RWPE2 (cell line): ENCODE measurements at regions not wholly inside any gene's neighbourhood (a gene's known extent, or its start where the extent isn't known, plus 50 kb on each side); places are given as distances from the start of the nearest gene placed in this dataset.

Experiments
- ATAC-seq: fragments of 200-7000 bp; cut with Tn5 transposase; 3 replicates; pipeline ENCODE4 v1.9.1; 2021; ENCODE audit warnings: low read depth
- DNase-seq: peaks from one replicate; pipeline ENCODE4 v3.0.0-alpha.2; 2020; ENCODE audit warnings: low spot score
- H3K27ac ChIP-seq: fragments of 450-650 bp; 2 replicates; pipeline ENCODE4 v1.5.1; 2017; ENCODE audit warnings: mild to moderate bottlenecking; ENCODE audit not compliant: poor library complexity, severe bottlenecking
- H3K27me3 ChIP-seq: fragments of 250-450 bp; sonication (Bioruptor Pico); 2 replicates; pipeline ENCODE4 v1.5.1; 2021; ENCODE audit warnings: mild to moderate bottlenecking, moderate library complexity; ENCODE audit not compliant: insufficient read depth, poor library complexity, severe bottlenecking
- H3K36me3 ChIP-seq: fragments of 250-450 bp; sonication (Bioruptor Pico); 2 replicates; pipeline ENCODE4 v1.5.1; 2020; ENCODE audit warnings: low read depth, mild to moderate bottlenecking, moderate library complexity
- H3K4me1 ChIP-seq: fragments of 250-450 bp; sonication (Bioruptor Pico); 2 replicates; pipeline ENCODE4 v1.5.1; 2021; ENCODE audit warnings: mild to moderate bottlenecking, moderate library complexity; ENCODE audit not compliant: insufficient read depth, poor library complexity, severe bottlenecking
- H3K4me3 ChIP-seq: fragments of 250-450 bp; sonication (Bioruptor Pico); 2 replicates; pipeline ENCODE4 v1.5.1; 2021; ENCODE audit warnings: mild to moderate bottlenecking, moderate library complexity; ENCODE audit not compliant: severe bottlenecking
- H3K9me3 ChIP-seq: fragments of 250-450 bp; sonication (Bioruptor Pico); 2 replicates; pipeline ENCODE4 v1.5.1; 2021; ENCODE audit warnings: mild to moderate bottlenecking, moderate library complexity; ENCODE audit not compliant: severe bottlenecking
- TF ChIP-seq, protein P1 (sequence below): fragments of 450-650 bp; IDR thresholded peaks from one replicate; pipeline ENCODE4 v1.5.1; 2017; ENCODE audit warnings: mild to moderate bottlenecking, moderate library complexity; ENCODE audit not compliant: poor library complexity, severe bottlenecking

DNA sequence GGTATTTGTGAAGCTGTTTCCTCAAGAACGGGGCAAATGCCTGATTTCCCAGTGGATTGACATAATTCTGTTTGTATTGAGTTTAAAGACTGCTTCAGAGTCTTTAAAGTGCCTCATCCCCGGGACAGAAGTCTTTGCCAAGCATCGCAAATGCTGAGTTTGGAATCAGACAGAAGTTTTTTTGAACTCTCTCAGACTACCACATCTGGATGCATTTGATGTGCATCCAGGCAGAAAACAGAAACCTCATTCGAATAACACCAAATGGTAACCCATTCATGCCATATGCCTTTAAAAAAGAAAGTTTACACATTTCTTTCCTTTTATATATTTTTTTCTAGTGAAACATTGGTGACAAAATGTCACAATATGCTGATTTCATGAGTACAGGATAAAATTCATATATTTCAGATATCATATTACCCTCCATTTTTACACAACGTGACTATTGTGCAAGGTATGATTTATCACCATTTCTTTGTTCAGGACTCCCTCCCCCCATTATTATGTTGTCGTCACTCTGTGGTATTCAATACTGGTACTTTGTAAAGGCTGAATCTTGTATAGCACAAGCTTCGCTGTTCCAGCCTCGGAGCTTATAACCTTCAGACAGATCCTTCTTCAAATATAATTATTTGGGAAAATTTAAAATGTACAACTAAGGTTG lies 91.1 kb downstream of the ZNF608 start:
- peak overlapping the region; percentile 83 for H3K27ac ChIP-seq
- peak overlapping the region; percentile 8 for H3K4me3 ChIP-seq
- no peaks in the 10 kb centered on the region for H3K27me3 ChIP-seq
- H3K36me3 ChIP-seq = no peaks in the 10 kb centered on the region
- H3K9me3 ChIP-seq = no peaks in the 10 kb centered on the region
- TF ChIP-seq, protein P1, sequence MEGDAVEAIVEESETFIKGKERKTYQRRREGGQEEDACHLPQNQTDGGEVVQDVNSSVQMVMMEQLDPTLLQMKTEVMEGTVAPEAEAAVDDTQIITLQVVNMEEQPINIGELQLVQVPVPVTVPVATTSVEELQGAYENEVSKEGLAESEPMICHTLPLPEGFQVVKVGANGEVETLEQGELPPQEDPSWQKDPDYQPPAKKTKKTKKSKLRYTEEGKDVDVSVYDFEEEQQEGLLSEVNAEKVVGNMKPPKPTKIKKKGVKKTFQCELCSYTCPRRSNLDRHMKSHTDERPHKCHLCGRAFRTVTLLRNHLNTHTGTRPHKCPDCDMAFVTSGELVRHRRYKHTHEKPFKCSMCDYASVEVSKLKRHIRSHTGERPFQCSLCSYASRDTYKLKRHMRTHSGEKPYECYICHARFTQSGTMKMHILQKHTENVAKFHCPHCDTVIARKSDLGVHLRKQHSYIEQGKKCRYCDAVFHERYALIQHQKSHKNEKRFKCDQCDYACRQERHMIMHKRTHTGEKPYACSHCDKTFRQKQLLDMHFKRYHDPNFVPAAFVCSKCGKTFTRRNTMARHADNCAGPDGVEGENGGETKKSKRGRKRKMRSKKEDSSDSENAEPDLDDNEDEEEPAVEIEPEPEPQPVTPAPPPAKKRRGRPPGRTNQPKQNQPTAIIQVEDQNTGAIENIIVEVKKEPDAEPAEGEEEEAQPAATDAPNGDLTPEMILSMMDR = no peak
- peaks cover 34% of the 10 kb centered on the region for H3K4me1 ChIP-seq
- DNase-seq (no peak), ATAC-seq (peak; percentile 40)

- H3K9me3 ChIP-seq = no peaks in the 10 kb centered on the region
- TF ChIP-seq, protein P1 = no peak
- H3K4me1 ChIP-seq = peaks cover 39% of the 10 kb centered on the region
- no peaks in the 10 kb centered on the region for H3K27me3 ChIP-seq
- ATAC-seq (no peak), DNase-seq (no peak)
- no peak overlapping the region for H3K4me3 ChIP-seq
- H3K27ac ChIP-seq = peak overlapping the region; percentile 83
- H3K36me3 ChIP-seq = no peaks in the 10 kb centered on the region
Observed at GRCh38 chr5:124654418-124654817, 92.0 kb downstream of the ZNF608 start.

DNA sequence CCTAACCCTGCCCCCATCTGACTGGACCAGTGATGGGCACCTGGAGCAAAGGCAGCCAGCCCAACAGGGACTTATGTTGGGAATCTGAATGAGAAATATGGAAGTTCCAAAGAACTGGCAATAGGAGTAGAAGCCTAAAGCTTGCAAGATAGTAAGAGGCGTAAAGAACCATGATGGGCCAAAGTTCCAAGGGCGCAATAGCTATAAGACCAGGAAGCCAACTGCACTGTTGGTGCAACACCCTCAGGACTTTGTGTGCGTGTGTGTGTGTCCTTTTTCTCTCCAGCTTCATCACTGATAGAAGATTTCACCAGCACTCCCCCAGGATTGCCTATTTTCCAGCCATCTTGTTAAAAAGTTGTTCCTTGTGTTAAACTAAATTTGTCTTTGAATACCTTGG lies 92.8 kb downstream of the ZNF608 start:
- Histone ChIP-seq H3K27me3 (no peaks in the 10 kb centered on the region), H3K4me1 (peaks cover 45% of the 10 kb centered on the region), H3K27ac (no peak overlapping the region), H3K36me3 (no peaks in the 10 kb centered on the region), H3K9me3 (no peaks in the 10 kb centered on the region), H3K4me3 (no peak overlapping the region)
- ATAC-seq = no peak
- TF ChIP-seq, protein P1 = no peak
- no peak for DNase-seq

DNA sequence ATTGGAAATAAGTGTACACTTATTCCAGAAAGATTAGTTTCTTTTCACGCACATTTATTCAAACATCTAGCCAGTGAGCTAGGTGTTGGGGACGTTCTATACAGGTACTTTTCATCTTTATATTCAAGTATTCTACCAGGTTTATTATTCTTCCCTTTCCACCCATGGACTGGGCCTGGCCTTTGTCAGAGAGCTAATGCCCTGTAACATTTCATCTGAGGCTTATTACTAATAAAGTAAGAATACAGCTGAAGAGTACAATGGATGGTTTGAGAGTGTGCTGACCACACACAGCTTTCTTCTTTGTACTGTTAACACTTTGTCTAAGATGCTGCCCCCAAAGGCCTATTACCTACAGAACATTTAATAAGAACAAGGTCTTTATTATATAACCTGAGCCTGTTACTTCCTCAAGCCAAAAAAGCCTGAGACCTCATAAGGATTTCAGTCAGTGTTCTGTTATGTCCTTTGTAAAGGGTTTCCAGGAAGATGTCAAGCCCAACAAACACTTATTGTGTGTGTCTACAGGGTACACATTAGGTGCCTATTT lies 93.5 kb downstream of the ZNF608 start:
- no peak for ATAC-seq
- H3K4me1 ChIP-seq = peaks cover 45% of the 10 kb centered on the region
- H3K36me3 ChIP-seq = no peaks in the 10 kb centered on the region
- H3K27ac ChIP-seq = no peak overlapping the region
- no peaks in the 10 kb centered on the region for H3K9me3 ChIP-seq
- TF ChIP-seq, protein P1 = no peak
- no peaks in the 10 kb centered on the region for H3K27me3 ChIP-seq
- no peak for DNase-seq
- H3K4me3 ChIP-seq = no peak overlapping the region

- Histone ChIP-seq H3K4me1 (peaks cover 45% of the 10 kb centered on the region), H3K27me3 (no peaks in the 10 kb centered on the region), H3K27ac (no peak overlapping the region), H3K9me3 (no peaks in the 10 kb centered on the region), H3K4me3 (no peak overlapping the region), H3K36me3 (no peaks in the 10 kb centered on the region)
- TF ChIP-seq, protein P1 = no peak
- no peak for DNase-seq
- ATAC-seq = no peak
Observed at GRCh38 chr5:124652514-124652819, 94.0 kb downstream of the ZNF608 start.
